Astrocyte (in vitro differentiated cells and primary cell): ENCODE measurements at regions not wholly inside any gene's neighbourhood (a gene's known extent, or its start where the extent isn't known, plus 50 kb on each side); places are given as distances from the start of the nearest gene placed in this dataset.

ENCODE experiments used
- CTCF ChIP-seq: IDR thresholded peaks from 2 replicates; pipeline ENCODE4 v1.5.1; 2011; ENCODE audit warnings: low read depth, mild to moderate bottlenecking, inconsistent platforms, low read length, moderate library complexity; ENCODE audit not compliant: insufficient read depth
- EZH2 ChIP-seq: IDR thresholded peaks from 2 replicates; pipeline ENCODE4 v1.6.1; 2012; ENCODE audit warnings: mild to moderate bottlenecking, low read length, inconsistent platforms; ENCODE audit not compliant: insufficient read depth

- TF ChIP-seq CTCF (no peak), EZH2 (no peak)
Measured at GRCh38 chr18:34990597-34990996, 50.6 kb upstream of the MAPRE2 start.
